Tibial artery (tissue), 4 donors: ENCODE measurements at regions not wholly inside any gene's neighbourhood (a gene's known extent, or its start where the extent isn't known, plus 50 kb on each side); places are given as distances from the start of the nearest gene placed in this dataset.

ENCODE experiments used
- DNase-seq, 2 donors: peaks; one replicate each; pipeline ENCODE4 v3.0.0-alpha.2; 2019
- H3K27ac ChIP-seq, 2 donors: fragments of 200-600 bp; sonication (generic) in 1 of 2; 1 replicate in 1 of 2; 2 replicates in 1 of 2; pipeline ENCODE4 v1.5.1; 2018 to 2019; ENCODE audit warnings: mild to moderate bottlenecking in 1 of 2
- H3K27me3 ChIP-seq, 2 donors: fragments of 200-600 bp; sonication (generic) in 1 of 2; one replicate each; pipeline versions ENCODE4 v1.5.1 to v1.6.0; 2016 to 2019
- H3K36me3 ChIP-seq, 3 donors: fragments of 200-600 bp; sonication (generic) in 2 of 3; one replicate each; pipeline ENCODE4 v1.5.1; 2016 to 2019; ENCODE audit warnings: mild to moderate bottlenecking in 2 of 3
- H3K4me1 ChIP-seq, 4 donors: fragments of 200-600 bp; sonication (generic) in 2 of 4; 1 replicate in 3 of 4; 2 replicates in 1 of 4; pipeline ENCODE4 v1.5.1; 2016 to 2019
- H3K4me3 ChIP-seq, 2 donors: fragments of 200-600 bp; sonication (generic) in 1 of 2; 1 replicate in 1 of 2; 2 replicates in 1 of 2; pipeline ENCODE4 v1.5.1; 2018 to 2019; ENCODE audit warnings: mild to moderate bottlenecking in 2 of 2
- H3K9me3 ChIP-seq, 3 donors: fragments of 200-600 bp; sonication (generic) in 1 of 3; one replicate each; pipeline ENCODE4 v1.5.1; 2016 to 2019
- intact Hi-C: fragments of 100-400 bp; cut with DNase I; formaldehyde crosslinking; loops from one replicate; pipeline ENCODE4 v1.15.0; 2023; ENCODE audit warnings: low total_unique reads
- TF ChIP-seq, protein P1 (sequence below), 2 experiments: fragments of 200-600 bp in 1 of 2; fragments of 450-650 bp in 1 of 2; IDR thresholded peaks; one replicate each; pipeline ENCODE4 v1.5.1; 2017 to 2019; ENCODE audit warnings: antibody characterized with exemption in 2 of 2, mild to moderate bottlenecking in 1 of 2, moderate library complexity in 1 of 2

DNA sequence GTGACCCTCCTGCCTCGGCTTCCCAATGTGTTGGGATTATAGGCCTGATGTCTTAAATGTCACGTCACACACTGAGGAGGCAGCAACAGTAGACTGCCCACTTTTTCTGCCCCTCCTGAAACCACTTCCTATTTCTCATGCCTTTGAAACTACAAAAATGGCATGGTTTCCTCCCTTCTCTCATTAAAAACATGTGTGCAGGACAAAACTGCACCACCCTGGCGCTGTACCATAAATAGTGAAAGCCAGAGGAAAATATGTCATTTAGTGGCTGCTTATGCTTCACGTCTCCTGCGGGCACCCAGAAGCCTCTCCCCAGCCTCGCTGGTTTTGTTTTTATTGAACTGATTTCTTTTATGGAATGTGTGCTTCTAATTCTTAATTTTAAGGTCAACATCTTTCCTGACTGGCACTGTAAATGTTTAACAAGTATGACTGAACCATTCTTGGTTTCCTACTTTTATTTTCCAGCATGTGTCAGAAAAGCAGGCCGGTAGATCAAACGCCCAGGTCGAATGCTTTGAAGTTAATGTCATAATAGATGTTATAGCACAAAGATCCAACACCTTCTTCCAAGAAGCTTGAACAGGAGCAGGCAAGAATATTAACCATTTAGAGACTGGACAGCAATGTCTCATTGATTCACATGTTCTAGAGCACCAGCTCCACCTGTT, 59.6 kb upstream of the C1orf87 start:
- Histone ChIP-seq H3K27me3 (no peaks in the 10 kb centered on the region), H3K36me3 (no peaks in the 10 kb centered on the region), H3K4me1 (peaks cover 0 to 34% (median 11%) of the 10 kb centered on the region in 4 donors), H3K9me3 (no peaks in the 10 kb centered on the region), H3K27ac (peak overlapping the region; percentile 39 to 53), H3K4me3 (no peak overlapping the region)
- intact Hi-C loops: no loop called here
- TF ChIP-seq, protein P1, sequence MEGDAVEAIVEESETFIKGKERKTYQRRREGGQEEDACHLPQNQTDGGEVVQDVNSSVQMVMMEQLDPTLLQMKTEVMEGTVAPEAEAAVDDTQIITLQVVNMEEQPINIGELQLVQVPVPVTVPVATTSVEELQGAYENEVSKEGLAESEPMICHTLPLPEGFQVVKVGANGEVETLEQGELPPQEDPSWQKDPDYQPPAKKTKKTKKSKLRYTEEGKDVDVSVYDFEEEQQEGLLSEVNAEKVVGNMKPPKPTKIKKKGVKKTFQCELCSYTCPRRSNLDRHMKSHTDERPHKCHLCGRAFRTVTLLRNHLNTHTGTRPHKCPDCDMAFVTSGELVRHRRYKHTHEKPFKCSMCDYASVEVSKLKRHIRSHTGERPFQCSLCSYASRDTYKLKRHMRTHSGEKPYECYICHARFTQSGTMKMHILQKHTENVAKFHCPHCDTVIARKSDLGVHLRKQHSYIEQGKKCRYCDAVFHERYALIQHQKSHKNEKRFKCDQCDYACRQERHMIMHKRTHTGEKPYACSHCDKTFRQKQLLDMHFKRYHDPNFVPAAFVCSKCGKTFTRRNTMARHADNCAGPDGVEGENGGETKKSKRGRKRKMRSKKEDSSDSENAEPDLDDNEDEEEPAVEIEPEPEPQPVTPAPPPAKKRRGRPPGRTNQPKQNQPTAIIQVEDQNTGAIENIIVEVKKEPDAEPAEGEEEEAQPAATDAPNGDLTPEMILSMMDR (IDR thresholded peaks at IDR 0.05): no peak
- peak; percentile 43 to 64 for DNase-seq

DNA sequence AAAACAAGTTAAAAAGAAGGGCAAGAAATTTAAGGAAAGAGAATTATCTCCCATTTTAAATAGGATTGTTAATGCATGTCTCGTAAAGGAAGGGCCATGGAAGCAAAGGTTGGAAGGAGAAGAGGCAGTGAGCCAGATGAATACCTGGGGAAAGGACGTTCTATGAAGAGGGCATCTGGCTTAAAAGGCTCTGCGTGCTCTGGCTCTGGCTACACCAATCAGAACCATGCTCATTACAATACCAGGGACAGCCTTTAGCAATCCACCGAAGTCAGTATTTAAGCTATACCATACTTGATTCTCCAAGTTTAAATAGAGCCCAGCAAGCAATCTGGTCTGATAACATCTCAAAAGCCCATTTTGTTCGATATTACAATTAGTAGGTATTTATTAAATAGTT, 58.5 kb upstream of the C1orf87 start:
- no peak overlapping the region for H3K27ac ChIP-seq
- TF ChIP-seq, protein P1 (IDR thresholded peaks at IDR 0.05): no peak
- intact Hi-C loops: no loop called here

DNA sequence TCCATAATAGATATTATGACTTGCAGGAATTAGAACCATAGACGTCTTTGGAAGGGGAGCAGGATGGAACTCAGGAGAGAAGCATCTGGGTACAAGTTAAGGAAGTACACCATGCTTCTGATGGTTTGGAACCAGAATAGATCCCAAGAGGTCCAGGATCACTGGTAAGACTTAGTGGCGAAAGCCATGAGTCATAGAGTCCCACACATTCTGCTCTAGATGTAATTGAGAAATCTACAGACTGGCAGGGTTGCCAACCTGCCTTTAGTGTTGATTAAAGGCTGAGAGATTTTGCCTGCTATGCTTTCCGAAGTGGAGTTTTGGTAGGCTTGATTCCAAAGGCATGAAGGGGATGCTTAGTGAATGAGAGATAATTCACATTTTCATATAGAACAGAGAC, 57.1 kb upstream of the C1orf87 start:
- TF ChIP-seq, protein P1 (IDR thresholded peaks at IDR 0.05): no peak
- intact Hi-C loops: no loop called here
- no peaks in the 10 kb centered on the region for H3K9me3 ChIP-seq

More for the DNA sequence above, 58.5 kb upstream of the C1orf87 start:
- Histone ChIP-seq H3K4me1 (peaks cover 0 to 34% (median 11%) of the 10 kb centered on the region in 4 donors), H3K9me3 (no peaks in the 10 kb centered on the region), H3K36me3 (no peaks in the 10 kb centered on the region), H3K27me3 (no peaks in the 10 kb centered on the region), H3K4me3 (no peak overlapping the region)
- no peak for DNase-seq

DNA sequence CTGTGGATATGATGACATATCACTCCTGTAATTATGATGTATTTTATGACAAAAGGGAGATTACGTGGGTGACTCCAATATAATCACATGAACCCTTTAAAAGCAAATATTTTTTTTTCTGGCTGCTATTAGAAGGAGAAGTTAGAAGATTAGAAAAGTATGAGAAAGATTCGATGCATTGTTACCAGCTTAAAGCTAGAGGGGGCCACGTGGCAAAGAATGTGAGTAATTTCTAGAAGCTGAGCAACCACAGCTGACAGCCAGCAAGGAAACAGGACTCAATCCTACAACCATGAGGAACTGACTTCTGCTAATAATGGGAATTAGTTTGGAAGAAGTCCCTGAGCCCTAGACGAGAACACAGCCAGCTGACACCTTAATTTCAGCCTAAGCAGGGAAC, 56.3 kb upstream of the C1orf87 start:
- Histone ChIP-seq H3K4me1 (peaks cover 0 to 34% (median 11%) of the 10 kb centered on the region in 4 donors), H3K27ac (no peak overlapping the region), H3K27me3 (no peaks in the 10 kb centered on the region), H3K9me3 (no peaks in the 10 kb centered on the region), H3K4me3 (no peak overlapping the region), H3K36me3 (no peaks in the 10 kb centered on the region)
- intact Hi-C loops: loop anchor here (10.0 kb wide), 1 partner anchor 155 kb away; no protein-coding TSS in a partner anchor
- TF ChIP-seq, protein P1 (IDR thresholded peaks at IDR 0.05): no peak
- DNase-seq: no peak

More for the DNA sequence above, 57.1 kb upstream of the C1orf87 start:
- no peaks in the 10 kb centered on the region for H3K27me3 ChIP-seq
- H3K4me1 ChIP-seq: peaks cover 0 to 34% (median 11%) of the 10 kb centered on the region in 4 donors
- DNase-seq: no peak
- no peaks in the 10 kb centered on the region for H3K36me3 ChIP-seq
- no peak overlapping the region for H3K27ac ChIP-seq
- no peak overlapping the region for H3K4me3 ChIP-seq

DNA sequence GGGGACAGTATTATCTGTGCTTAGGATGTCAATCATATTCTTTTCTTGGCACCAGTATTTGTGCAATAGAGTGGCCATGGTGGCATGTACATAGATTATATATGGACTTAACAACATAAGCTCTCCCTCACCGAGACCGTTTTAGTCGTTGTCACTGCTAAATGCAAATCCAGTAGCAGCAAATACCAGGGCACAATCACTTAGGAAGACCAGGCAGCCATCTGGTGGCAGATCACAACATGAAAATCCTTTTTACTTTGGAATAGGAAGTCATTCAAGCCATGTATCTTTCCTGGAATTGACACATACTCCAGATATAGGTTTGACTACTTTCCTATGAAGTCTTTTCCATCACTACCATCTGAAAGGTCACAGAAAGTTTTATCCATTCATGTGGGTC, 53.2 kb upstream of the C1orf87 start:
- H3K36me3 ChIP-seq: no peaks in the 10 kb centered on the region
- no peaks in the 10 kb centered on the region for H3K9me3 ChIP-seq
- no peak overlapping the region for H3K4me3 ChIP-seq
- H3K4me1 ChIP-seq: peaks cover 0 to 17% (median 0%) of the 10 kb centered on the region in 4 donors
- TF ChIP-seq, protein P1 (IDR thresholded peaks at IDR 0.05): peak; percentile 21
- no peak for DNase-seq
- intact Hi-C loops: loop anchor here (10.0 kb wide), 1 partner anchor 152 kb away; no protein-coding TSS in a partner anchor
- H3K27ac ChIP-seq: no peak overlapping the region
- no peaks in the 10 kb centered on the region for H3K27me3 ChIP-seq
